ENCODE measurements at regions not wholly inside any gene's neighbourhood (a gene's known extent, or its start where the extent isn't known, plus 50 kb on each side); places are given as distances from the start of the nearest gene placed in this dataset.

DNA sequence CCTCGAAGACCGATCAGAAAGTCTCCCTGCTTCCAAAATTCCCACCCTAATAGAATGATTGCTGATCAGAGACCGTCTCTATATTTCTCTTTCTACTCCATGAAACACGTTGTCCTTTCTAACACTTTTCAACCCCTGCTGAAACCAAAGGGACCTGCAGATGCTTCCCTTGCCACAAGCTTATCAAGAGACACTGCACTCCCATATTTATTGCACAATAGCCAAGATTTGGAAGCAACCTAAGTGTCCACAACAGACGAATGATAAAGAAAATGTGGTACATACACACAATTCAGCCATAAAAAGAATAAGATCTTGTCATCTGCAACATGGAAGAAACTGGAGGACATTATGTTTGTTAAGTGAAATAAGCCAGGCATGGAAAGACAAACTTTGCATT lies 125.1 kb downstream of the FOXD1 start:
- TF ChIP-seq ZFP30 (CRISPR knock-in tag; IDR thresholded peaks at IDR 0.05) (no peak), ARNTL (CRISPR knock-in tag; IDR thresholded peaks at IDR 0.05; ENCODE audit: borderline replicate concordance, low read depth) (no peak), SNAI2 (CRISPR knock-in tag; IDR thresholded peaks at IDR 0.05) (no peak), ISL1 (CRISPR knock-in tag; IDR thresholded peaks at IDR 0.05) (no peak), RARB (CRISPR knock-in tag; IDR thresholded peaks at IDR 0.05) (no peak), ZC3H10 (CRISPR knock-in tag; IDR thresholded peaks at IDR 0.05) (no peak)
- TF ChIP-seq, protein P1, sequence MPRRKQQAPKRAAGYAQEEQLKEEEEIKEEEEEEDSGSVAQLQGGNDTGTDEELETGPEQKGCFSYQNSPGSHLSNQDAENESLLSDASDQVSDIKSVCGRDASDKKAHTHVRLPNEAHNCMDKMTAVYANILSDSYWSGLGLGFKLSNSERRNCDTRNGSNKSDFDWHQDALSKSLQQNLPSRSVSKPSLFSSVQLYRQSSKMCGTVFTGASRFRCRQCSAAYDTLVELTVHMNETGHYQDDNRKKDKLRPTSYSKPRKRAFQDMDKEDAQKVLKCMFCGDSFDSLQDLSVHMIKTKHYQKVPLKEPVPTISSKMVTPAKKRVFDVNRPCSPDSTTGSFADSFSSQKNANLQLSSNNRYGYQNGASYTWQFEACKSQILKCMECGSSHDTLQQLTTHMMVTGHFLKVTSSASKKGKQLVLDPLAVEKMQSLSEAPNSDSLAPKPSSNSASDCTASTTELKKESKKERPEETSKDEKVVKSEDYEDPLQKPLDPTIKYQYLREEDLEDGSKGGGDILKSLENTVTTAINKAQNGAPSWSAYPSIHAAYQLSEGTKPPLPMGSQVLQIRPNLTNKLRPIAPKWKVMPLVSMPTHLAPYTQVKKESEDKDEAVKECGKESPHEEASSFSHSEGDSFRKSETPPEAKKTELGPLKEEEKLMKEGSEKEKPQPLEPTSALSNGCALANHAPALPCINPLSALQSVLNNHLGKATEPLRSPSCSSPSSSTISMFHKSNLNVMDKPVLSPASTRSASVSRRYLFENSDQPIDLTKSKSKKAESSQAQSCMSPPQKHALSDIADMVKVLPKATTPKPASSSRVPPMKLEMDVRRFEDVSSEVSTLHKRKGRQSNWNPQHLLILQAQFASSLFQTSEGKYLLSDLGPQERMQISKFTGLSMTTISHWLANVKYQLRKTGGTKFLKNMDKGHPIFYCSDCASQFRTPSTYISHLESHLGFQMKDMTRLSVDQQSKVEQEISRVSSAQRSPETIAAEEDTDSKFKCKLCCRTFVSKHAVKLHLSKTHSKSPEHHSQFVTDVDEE (CRISPR knock-in tag; IDR thresholded peaks at IDR 0.05) = no peak
- TF ChIP-seq, protein P2, sequence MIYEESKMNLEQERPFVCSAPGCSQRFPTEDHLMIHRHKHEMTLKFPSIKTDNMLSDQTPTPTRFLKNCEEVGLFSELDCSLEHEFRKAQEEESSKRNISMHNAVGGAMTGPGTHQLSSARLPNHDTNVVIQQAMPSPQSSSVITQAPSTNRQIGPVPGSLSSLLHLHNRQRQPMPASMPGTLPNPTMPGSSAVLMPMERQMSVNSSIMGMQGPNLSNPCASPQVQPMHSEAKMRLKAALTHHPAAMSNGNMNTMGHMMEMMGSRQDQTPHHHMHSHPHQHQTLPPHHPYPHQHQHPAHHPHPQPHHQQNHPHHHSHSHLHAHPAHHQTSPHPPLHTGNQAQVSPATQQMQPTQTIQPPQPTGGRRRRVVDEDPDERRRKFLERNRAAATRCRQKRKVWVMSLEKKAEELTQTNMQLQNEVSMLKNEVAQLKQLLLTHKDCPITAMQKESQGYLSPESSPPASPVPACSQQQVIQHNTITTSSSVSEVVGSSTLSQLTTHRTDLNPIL (CRISPR knock-in tag; IDR thresholded peaks at IDR 0.05; ENCODE audit: low read depth) = no peak
- ATAC-seq = no peak

DNA sequence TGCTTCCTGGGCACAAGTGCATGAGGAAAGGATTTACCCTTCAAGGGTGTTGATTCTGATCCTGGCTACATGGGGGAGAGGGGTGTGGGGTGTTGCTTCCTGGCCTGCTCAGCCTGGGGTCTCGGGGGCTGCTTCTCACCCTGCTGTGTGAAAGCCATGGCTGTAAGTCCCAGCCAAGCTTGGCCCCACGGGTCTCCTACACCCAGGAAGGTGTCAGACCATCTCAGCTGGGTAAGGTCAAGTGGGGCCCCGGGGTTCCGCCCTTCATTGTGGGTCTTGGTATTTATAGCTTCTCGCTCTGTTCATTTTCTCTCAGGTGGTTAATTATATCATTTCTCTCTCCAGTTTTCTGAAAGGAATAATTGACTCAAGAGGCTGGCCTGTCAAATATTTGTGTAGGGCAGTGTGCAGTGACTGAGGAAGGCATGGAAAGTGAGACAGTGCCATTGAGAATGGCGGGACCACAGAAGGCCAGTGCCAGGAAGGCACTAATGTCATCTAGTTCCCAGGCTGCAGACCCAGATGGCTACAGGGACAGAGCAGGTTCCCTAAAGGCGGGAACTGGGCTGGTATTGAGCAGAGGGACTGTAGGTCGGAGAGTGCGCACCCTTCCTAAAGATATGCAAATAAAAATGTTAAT lies 126.0 kb downstream of the FOXD1 start:
- ATAC-seq = no peak
- TF ChIP-seq, protein P1 (CRISPR knock-in tag; IDR thresholded peaks at IDR 0.05) = no peak
- TF ChIP-seq ZC3H10 (CRISPR knock-in tag; IDR thresholded peaks at IDR 0.05) (no peak), SNAI2 (CRISPR knock-in tag; IDR thresholded peaks at IDR 0.05) (no peak), ZNF70 (CRISPR knock-in tag; IDR thresholded peaks at IDR 0.05) (no peak), ESRRG (CRISPR knock-in tag; IDR thresholded peaks at IDR 0.05) (no peak), TOX (CRISPR knock-in tag; IDR thresholded peaks at IDR 0.05; ENCODE audit: borderline replicate concordance) (no peak), ARNTL (CRISPR knock-in tag; IDR thresholded peaks at IDR 0.05; ENCODE audit: borderline replicate concordance, low read depth) (no peak)

DNA sequence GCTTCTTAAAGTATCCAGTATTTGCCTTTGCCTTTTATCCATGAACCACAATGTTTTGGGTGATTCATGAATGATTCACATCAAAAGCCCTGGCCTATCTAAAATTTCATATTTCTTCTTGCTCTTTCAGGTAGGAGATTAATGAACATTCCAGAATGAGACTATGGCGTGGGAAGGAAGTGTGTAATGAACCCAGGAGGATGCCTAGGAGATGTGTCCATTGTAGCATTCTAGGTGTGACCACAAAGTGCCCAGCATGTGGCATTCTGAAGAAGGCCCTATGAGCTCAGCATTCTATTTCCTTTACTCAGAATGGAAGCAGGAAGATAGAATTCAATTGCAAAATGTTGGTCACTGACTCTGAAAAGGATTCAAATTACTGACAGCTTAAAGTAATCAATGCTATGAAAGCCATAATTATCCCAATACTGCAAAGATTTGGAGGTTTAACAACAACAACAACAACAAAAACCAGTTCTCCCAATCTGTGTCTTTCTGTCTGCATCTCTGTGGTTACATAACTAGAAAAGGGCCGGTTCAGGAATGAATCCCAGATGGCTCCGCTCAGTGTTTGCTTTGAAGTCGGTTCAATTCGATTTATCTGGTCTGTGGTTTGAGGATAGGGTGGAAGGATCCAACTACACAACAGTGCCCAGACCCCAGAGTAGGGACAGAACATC lies 126.7 kb downstream of the FOXD1 start:
- TF ChIP-seq RARB (CRISPR knock-in tag; IDR thresholded peaks at IDR 0.05) (no peak), ZC3H10 (CRISPR knock-in tag; IDR thresholded peaks at IDR 0.05) (no peak), GLIS3 (CRISPR knock-in tag; IDR thresholded peaks at IDR 0.05) (no peak), TOX (CRISPR knock-in tag; IDR thresholded peaks at IDR 0.05; ENCODE audit: borderline replicate concordance) (peak; percentile 84; the same call in 1 of the 2 replicates), TCF4 (CRISPR knock-in tag; IDR thresholded peaks at IDR 0.05; ENCODE audit: borderline replicate concordance) (no peak)
- TF ChIP-seq, protein P1 (CRISPR knock-in tag; IDR thresholded peaks at IDR 0.05) = no peak
- ATAC-seq = peak; percentile 90

DNA sequence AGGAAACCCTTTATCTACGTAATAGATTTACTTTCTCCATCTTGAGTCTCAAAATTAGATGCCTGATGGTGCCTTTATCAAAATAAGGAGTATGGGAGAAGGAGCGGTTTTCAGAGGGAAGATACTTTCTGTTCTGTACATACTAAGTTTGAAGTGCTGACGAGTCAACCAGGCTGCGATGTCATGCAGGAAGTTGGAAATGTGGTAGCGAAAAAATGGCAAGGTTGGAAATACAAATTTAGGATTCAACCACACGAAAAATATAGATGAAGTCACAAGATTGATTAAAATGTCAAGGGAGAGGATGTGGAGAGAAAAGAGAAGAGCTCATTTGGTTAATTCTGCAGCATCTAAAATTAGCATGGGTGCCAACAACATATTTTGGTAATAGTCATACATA lies 129.5 kb downstream of the FOXD1 start:
- ATAC-seq = no peak
- TF ChIP-seq ZNF565 (CRISPR knock-in tag; conservative IDR thresholded peaks at IDR 0.05; ENCODE audit: low read depth) (no peak), ZNF70 (CRISPR knock-in tag; IDR thresholded peaks at IDR 0.05) (no peak), ESRRG (CRISPR knock-in tag; IDR thresholded peaks at IDR 0.05) (no peak), ISL1 (CRISPR knock-in tag; IDR thresholded peaks at IDR 0.05) (no peak), ZFP3 (CRISPR knock-in tag; IDR thresholded peaks at IDR 0.05) (no peak), ZNF8 (CRISPR knock-in tag; IDR thresholded peaks at IDR 0.05) (no peak), TCF4 (CRISPR knock-in tag; IDR thresholded peaks at IDR 0.05; ENCODE audit: borderline replicate concordance) (no peak), GLIS3 (CRISPR knock-in tag; IDR thresholded peaks at IDR 0.05) (no peak), BACH2 (CRISPR knock-in tag; IDR thresholded peaks at IDR 0.05; ENCODE audit: borderline replicate concordance) (no peak), SNAI2 (CRISPR knock-in tag; IDR thresholded peaks at IDR 0.05) (no peak)
- TF ChIP-seq, protein P3, sequence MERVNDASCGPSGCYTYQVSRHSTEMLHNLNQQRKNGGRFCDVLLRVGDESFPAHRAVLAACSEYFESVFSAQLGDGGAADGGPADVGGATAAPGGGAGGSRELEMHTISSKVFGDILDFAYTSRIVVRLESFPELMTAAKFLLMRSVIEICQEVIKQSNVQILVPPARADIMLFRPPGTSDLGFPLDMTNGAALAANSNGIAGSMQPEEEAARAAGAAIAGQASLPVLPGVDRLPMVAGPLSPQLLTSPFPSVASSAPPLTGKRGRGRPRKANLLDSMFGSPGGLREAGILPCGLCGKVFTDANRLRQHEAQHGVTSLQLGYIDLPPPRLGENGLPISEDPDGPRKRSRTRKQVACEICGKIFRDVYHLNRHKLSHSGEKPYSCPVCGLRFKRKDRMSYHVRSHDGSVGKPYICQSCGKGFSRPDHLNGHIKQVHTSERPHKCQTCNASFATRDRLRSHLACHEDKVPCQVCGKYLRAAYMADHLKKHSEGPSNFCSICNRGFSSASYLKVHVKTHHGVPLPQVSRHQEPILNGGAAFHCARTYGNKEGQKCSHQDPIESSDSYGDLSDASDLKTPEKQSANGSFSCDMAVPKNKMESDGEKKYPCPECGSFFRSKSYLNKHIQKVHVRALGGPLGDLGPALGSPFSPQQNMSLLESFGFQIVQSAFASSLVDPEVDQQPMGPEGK (CRISPR knock-in tag; IDR thresholded peaks at IDR 0.05; ENCODE audit: borderline replicate concordance) = no peak
- TF ChIP-seq, protein P4, sequence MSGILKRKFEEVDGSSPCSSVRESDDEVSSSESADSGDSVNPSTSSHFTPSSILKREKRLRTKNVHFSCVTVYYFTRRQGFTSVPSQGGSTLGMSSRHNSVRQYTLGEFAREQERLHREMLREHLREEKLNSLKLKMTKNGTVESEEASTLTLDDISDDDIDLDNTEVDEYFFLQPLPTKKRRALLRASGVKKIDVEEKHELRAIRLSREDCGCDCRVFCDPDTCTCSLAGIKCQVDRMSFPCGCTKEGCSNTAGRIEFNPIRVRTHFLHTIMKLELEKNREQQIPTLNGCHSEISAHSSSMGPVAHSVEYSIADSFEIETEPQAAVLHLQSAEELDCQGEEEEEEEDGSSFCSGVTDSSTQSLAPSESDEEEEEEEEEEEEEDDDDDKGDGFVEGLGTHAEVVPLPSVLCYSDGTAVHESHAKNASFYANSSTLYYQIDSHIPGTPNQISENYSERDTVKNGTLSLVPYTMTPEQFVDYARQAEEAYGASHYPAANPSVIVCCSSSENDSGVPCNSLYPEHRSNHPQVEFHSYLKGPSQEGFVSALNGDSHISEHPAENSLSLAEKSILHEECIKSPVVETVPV (CRISPR knock-in tag; IDR thresholded peaks at IDR 0.05) = no peak
